ENCODE measurements at regions not wholly inside any gene's neighbourhood (a gene's known extent, or its start where the extent isn't known, plus 50 kb on each side); places are given as distances from the start of the nearest gene placed in this dataset.

GRCh38 chr10:28935061-28935460 lies 257.7 kb downstream of the BAMBI start:
- DNase-seq: no peak

GRCh38 chr10:28937959-28938358 lies 260.6 kb downstream of the BAMBI start:
- DNase-seq: no peak

- DNase-seq: no peak
These were observed 261.4 kb downstream of the BAMBI start for GRCh38 chr10:28938745-28939144.

- DNase-seq: peak; percentile 95
These were observed 262.2 kb downstream of the BAMBI start for GRCh38 chr10:28939281-28940157.

GRCh38 chr10:28940158-28940888 lies 263.0 kb downstream of the BAMBI start:
- peak; percentile 58 for DNase-seq

GRCh38 chr10:28942012-28942411 lies 264.7 kb downstream of the BAMBI start:
- no peak for DNase-seq

GRCh38 chr10:28945959-28946358 lies 268.6 kb downstream of the BAMBI start:
- no peak for DNase-seq

- DNase-seq: no peak
These were observed 269.2 kb downstream of the BAMBI start for GRCh38 chr10:28946479-28946878.

GRCh38 chr10:28947171-28947570 lies 269.9 kb downstream of the BAMBI start:
- no peak for DNase-seq

- no peak for DNase-seq
These were observed 270.7 kb downstream of the BAMBI start for GRCh38 chr10:28948046-28948445.

- DNase-seq: no peak
These were observed 272.0 kb downstream of the BAMBI start for GRCh38 chr10:28949005-28950004.

GRCh38 chr10:28951484-28951883 lies 274.2 kb downstream of the BAMBI start:
- no peak for DNase-seq

GRCh38 chr10:28952523-28952922 lies 275.2 kb downstream of the BAMBI start:
- no peak for DNase-seq

- DNase-seq: no peak
These were observed 276.9 kb downstream of the BAMBI start for GRCh38 chr10:28954211-28954610.

GRCh38 chr10:28958468-28958867 lies 281.1 kb downstream of the BAMBI start:
- DNase-seq: no peak

- DNase-seq: peak; percentile 11
These were observed 282.7 kb downstream of the BAMBI start for GRCh38 chr10:28959850-28960501.

GRCh38 chr10:28962768-28963167 lies 285.4 kb downstream of the BAMBI start:
- no peak for DNase-seq

GRCh38 chr10:28963539-28964221 lies 286.4 kb downstream of the BAMBI start:
- DNase-seq: no peak

GRCh38 chr10:28965937-28966336 lies 288.6 kb downstream of the BAMBI start:
- no peak for DNase-seq

- DNase-seq: no peak
These were observed 289.7 kb downstream of the BAMBI start for GRCh38 chr10:28967031-28967430.

GRCh38 chr10:28969413-28969812 lies 292.1 kb downstream of the BAMBI start:
- no peak for DNase-seq

- DNase-seq: no peak
These were observed 292.9 kb downstream of the BAMBI start for GRCh38 chr10:28970231-28970630.
